ENCODE measurements at regions not wholly inside any gene's neighbourhood (a gene's known extent, or its start where the extent isn't known, plus 50 kb on each side); places are given as distances from the start of the nearest gene placed in this dataset.

DNA sequence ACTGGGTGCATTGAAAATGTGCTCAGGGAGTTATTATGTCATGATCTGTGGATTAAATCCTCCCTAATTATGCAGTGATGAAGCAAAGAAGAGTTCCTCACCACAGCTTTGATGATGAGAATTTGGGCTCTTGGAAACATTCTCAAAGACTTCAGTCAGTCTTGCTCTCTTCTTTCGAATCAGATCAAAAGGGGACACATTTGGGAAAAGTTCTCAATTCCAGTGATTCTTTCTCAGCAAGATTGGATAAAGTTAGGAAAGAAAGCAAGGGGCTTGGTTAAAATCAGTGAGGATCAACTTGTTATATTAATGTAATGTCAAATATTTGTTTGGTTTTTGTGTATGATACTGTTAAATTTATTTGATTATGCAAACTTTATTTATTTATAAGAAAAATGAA is 411.3 kb upstream of the ACTBL2 start:
- TF ChIP-seq, protein P1, sequence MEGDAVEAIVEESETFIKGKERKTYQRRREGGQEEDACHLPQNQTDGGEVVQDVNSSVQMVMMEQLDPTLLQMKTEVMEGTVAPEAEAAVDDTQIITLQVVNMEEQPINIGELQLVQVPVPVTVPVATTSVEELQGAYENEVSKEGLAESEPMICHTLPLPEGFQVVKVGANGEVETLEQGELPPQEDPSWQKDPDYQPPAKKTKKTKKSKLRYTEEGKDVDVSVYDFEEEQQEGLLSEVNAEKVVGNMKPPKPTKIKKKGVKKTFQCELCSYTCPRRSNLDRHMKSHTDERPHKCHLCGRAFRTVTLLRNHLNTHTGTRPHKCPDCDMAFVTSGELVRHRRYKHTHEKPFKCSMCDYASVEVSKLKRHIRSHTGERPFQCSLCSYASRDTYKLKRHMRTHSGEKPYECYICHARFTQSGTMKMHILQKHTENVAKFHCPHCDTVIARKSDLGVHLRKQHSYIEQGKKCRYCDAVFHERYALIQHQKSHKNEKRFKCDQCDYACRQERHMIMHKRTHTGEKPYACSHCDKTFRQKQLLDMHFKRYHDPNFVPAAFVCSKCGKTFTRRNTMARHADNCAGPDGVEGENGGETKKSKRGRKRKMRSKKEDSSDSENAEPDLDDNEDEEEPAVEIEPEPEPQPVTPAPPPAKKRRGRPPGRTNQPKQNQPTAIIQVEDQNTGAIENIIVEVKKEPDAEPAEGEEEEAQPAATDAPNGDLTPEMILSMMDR (IDR thresholded peaks at IDR 0.05): no peak
- H3K4me1 Mint-ChIP-seq (ENCODE audit: low read depth): no peaks in the 10 kb centered on the region
- H3K27me3 Mint-ChIP-seq: no peaks in the 10 kb centered on the region
- intact Hi-C loops (cut with micrococcal nuclease): no loop called here
- no peaks in the 10 kb centered on the region for H3K9me3 Mint-ChIP-seq
- no peak overlapping the region for H3K4me3 Mint-ChIP-seq
- CTCF ChIA-PET: no interaction called here
- no peaks in the 10 kb centered on the region for H3K36me3 Mint-ChIP-seq (ENCODE audit: low read depth)
- POLR2A ChIA-PET: no interaction called here
- ATAC-seq (no peak), DNase-seq (no peak)
- H3K27ac Mint-ChIP-seq: no peak overlapping the region

DNA sequence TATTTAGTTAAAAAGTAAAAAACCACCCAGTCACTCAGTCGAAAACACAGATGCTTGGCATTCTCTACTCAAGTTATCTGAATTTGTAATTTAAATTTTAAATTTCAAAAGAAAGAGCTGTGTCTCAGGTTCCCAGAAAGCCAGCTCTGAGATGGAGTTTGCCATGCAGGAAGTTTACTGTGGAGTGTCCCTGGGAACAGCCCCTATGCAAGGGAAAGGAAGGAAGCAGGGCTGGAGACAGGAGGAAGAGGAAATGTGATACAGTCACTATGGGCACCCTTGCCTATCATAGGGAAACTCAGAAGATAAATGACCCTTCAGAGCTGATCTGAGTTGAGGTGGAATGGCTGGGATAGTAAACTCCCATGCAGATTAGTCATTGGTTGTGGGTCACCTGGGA is 408.8 kb upstream of the ACTBL2 start:
- Mint-ChIP-seq H3K4me3 (no peak overlapping the region), H3K27me3 (no peaks in the 10 kb centered on the region), H3K4me1 (ENCODE audit: low read depth) (no peaks in the 10 kb centered on the region), H3K9me3 (no peaks in the 10 kb centered on the region), H3K27ac (no peak overlapping the region), H3K36me3 (ENCODE audit: low read depth) (no peaks in the 10 kb centered on the region)
- intact Hi-C loops (cut with micrococcal nuclease): no loop called here
- DNase-seq: no peak
- TF ChIP-seq, protein P1 (IDR thresholded peaks at IDR 0.05): no peak
- POLR2A ChIA-PET: no interaction called here
- ATAC-seq: no peak
- CTCF ChIA-PET: no interaction called here

DNA sequence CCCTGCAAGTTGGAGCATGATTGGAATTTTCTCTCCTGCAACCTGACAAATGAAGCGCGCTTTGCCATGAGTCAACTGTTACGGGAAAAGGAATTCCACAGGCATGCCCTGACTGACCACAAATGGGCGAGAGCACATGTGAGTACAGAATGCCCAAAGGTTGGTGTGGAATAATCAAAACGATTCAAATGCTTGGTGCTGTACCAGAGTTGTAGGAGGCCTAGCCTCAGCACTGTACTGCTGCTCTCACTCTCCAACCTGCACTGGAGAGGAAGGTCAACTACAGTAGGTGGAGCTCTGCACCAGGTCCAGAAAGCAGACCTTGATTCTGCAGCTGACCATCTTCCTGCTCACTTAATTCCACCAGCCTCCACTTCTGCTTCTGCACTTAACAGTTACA is 406.9 kb upstream of the ACTBL2 start:
- DNase-seq (no peak), ATAC-seq (no peak)
- no peaks in the 10 kb centered on the region for H3K4me1 Mint-ChIP-seq (ENCODE audit: low read depth)
- intact Hi-C loops (cut with micrococcal nuclease): no loop called here
- no peak overlapping the region for H3K4me3 Mint-ChIP-seq
- no peaks in the 10 kb centered on the region for H3K27me3 Mint-ChIP-seq
- H3K9me3 Mint-ChIP-seq: no peaks in the 10 kb centered on the region
- TF ChIP-seq, protein P1 (IDR thresholded peaks at IDR 0.05): no peak
- ChIA-PET CTCF (no interaction called here), POLR2A (no interaction called here)
- H3K36me3 Mint-ChIP-seq (ENCODE audit: low read depth): no peaks in the 10 kb centered on the region
- H3K27ac Mint-ChIP-seq: no peak overlapping the region

DNA sequence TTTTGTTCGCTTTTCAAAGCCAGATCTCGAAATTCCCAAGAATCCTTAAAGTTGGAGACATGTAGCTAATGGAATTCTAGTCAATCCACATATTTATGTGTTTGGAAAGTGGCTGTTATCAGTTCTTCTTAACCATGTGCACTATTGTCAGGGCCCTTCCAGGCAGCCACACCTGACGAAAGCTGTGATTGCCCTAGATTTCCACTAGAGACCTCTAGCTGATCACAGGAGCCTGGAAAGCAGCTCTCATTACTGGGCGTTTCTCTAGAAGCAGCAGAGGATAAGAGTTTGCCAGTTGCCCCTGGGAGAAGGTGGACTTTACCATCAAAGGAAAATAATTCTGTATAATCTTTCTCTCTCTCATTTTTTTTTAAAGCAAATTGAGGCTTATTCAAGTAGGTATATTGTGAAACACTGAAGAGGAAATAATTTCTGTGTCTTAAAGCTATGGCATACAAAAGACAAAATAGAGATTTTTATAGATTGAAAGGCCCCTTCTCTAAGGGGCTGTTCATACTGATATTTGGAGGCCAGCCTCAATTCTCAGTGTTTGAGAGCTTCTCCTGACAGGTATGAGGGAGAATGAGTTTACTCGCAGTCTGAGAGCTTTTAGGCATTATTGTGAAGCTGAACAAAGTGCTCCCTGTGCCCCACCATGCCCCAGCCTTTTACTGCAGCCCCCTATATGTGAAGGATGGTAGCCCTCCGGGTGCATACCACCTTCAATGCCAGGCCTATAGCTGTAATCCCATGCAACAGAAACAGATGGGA is 405.4 kb upstream of the ACTBL2 start:
- H3K9me3 Mint-ChIP-seq: no peaks in the 10 kb centered on the region
- peak; percentile 37 for ATAC-seq
- POLR2A ChIA-PET: interaction anchor here (0.7 kb wide), 1 partner anchor 237 kb away, joined by 3 read pairs; no protein-coding TSS in a partner anchor
- H3K27me3 Mint-ChIP-seq: no peaks in the 10 kb centered on the region
- H3K4me1 Mint-ChIP-seq (ENCODE audit: low read depth): no peaks in the 10 kb centered on the region
- DNase-seq: no peak
- TF ChIP-seq, protein P1 (IDR thresholded peaks at IDR 0.05): no peak
- H3K36me3 Mint-ChIP-seq (ENCODE audit: low read depth): no peaks in the 10 kb centered on the region
- no peak overlapping the region for H3K27ac Mint-ChIP-seq
- intact Hi-C loops (cut with micrococcal nuclease): no loop called here
- CTCF ChIA-PET: interaction anchor here (1.2 to 1.3 kb wide), 2 partner anchors 8 to 108 kb away, joined by 3 read pairs; no protein-coding TSS in a partner anchor
- H3K4me3 Mint-ChIP-seq: no peak overlapping the region

DNA sequence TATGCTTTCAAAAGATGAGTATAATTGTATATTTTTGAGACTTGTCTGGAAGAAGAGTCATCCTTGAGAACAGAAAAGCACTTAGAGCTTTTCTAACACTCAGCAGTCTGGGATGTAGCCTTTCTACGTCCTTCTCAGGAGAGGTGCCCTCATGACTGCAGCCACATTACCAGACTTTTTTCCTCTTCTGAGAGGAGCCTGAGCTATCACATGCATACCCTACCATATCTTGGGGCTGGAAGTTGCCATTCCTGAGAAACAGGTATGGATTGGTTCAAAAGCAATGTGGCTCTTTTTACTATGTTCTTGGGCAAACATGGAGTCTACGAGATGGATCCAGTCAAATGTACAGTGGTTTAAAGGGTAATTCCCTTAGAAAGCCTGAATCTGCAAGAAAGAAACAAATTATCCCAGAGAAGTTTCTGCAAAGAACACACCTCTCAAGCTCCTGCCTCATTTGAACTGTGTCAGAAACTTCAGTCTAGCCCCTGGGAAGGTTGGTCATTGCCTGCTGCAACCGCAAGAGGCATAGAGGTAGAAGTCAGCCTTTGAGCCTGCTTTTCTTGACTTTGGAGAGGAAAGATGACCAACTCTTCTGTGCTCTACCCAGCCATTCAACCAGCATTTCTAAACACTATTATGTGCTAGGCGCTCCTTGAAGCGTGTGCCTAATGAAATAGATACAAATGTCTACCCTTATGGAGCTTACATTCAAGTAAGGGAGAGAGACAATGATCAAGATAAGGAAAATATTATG is 401.9 kb upstream of the ACTBL2 start:
- Mint-ChIP-seq H3K9me3 (no peaks in the 10 kb centered on the region), H3K27ac (no peak overlapping the region), H3K27me3 (no peaks in the 10 kb centered on the region), H3K4me3 (no peak overlapping the region), H3K4me1 (ENCODE audit: low read depth) (no peaks in the 10 kb centered on the region), H3K36me3 (ENCODE audit: low read depth) (no peaks in the 10 kb centered on the region)
- ATAC-seq (no peak), DNase-seq (no peak)
- intact Hi-C loops (cut with micrococcal nuclease): no loop called here
- TF ChIP-seq, protein P1 (IDR thresholded peaks at IDR 0.05): no peak
- ChIA-PET POLR2A (interaction anchor here (0.6 kb wide), 1 partner anchor 119 kb away, joined by 3 read pairs; no protein-coding TSS in a partner anchor), CTCF (no interaction called here)
